Stomach (tissue), 8 donors: ENCODE measurements at regions not wholly inside any gene's neighbourhood (a gene's known extent, or its start where the extent isn't known, plus 50 kb on each side); places are given as distances from the start of the nearest gene placed in this dataset.

Source experiments
- DNase-seq, 2 donors: peaks; one replicate each; pipeline versions ENCODE4 v3.0.0 to v3.0.0-alpha.2; 2013 to 2019
- H3K27ac ChIP-seq, 5 donors: fragments of 200-600 bp in 4 of 5; sonication (generic) in 4 of 5; one replicate each; pipeline ENCODE4 v1.5.1; 2013 to 2019; ENCODE audit warnings: mild to moderate bottlenecking in 1 of 5, moderate library complexity in 1 of 5
- H3K27me3 ChIP-seq, 3 donors: fragments of 200-600 bp; sonication (generic); one replicate each; pipeline ENCODE4 v1.5.1; 2017 to 2019; ENCODE audit warnings: mixed run types in 1 of 3
- H3K36me3 ChIP-seq, 4 donors: fragments of 200-600 bp; sonication (generic); 1 replicate in 3 of 4; 2 replicates in 1 of 4; pipeline ENCODE4 v1.5.1; 2016 to 2019
- H3K4me1 ChIP-seq, 4 donors: fragments of 200-600 bp; sonication (generic); one replicate each; pipeline ENCODE4 v1.5.1; 2016 to 2019
- H3K4me3 ChIP-seq, 4 donors: fragments of 200-600 bp; sonication (generic) in 3 of 4; one replicate each; pipeline ENCODE4 v1.5.1; 2016 to 2019; ENCODE audit warnings: mild to moderate bottlenecking in 1 of 4
- H3K9me3 ChIP-seq, 4 donors: fragments of 200-600 bp; sonication (generic); one replicate each; pipeline ENCODE4 v1.5.1; 2016 to 2019
- EP300 ChIP-seq: sonication (generic); formaldehyde crosslinking; IDR thresholded peaks from one replicate; pipeline ENCODE4 v1.6.1; 2017; ENCODE audit warnings: antibody characterized with exemption
- POLR2A ChIP-seq, 4 donors: fragments of 450-650 bp; IDR thresholded peaks; one replicate each; pipeline ENCODE4 v1.6.1; 2016; ENCODE audit warnings: antibody characterized with exemption in 4 of 4, control low read depth in 2 of 4, mild to moderate bottlenecking in 1 of 4, moderate library complexity in 1 of 4
- POLR2AphosphoS5 ChIP-seq, 3 donors: sonication (generic); formaldehyde crosslinking; IDR thresholded peaks; one replicate each; pipeline ENCODE4 v1.6.1; 2016; ENCODE audit warnings: antibody characterized with exemption in 3 of 3
- WGBS, 5 donors: extraction: QIAGEN DNeasy Blood & Tissue Kit in 3 of 5; methylation state at CpG; one replicate each; pipeline versions ENCODE4 v1.1.5 to v1.1.7; 2013 to 2018; 5-methylcytosine and 5-hydroxymethylcytosine counted together
- intact Hi-C: fragments of 100-400 bp; cut with DNase I; formaldehyde crosslinking; loops from one replicate; pipeline ENCODE4 v1.15.1; 2023; ENCODE audit warnings: low total_unique reads
- TF ChIP-seq, protein P1 (sequence below), 7 experiments: fragments of 450-650 bp in 4 of 7; fragments of 200-600 bp in 3 of 7; sonication (generic) in 3 of 7; IDR thresholded peaks; one replicate each; pipeline ENCODE4 v1.5.1; 2016 to 2019; ENCODE audit warnings: antibody characterized with exemption in 7 of 7, control low read depth in 2 of 7, mild to moderate bottlenecking in 1 of 7
- donor health status: healthy with polysubstance abuse.
- donor health status: Bipolar disorder and iron deficiency.
- donor health status: healthy.

- DNase-seq = no peak
- 69 to 77% (median 74%) methylated on average over 2 of the region's 2 CpGs for WGBS, 5 donors
- H3K9me3 ChIP-seq = peaks cover 0 to 12% (median 0%) of the 10 kb centered on the region in 4 donors
- H3K4me3 ChIP-seq = no peak overlapping the region
- H3K27me3 ChIP-seq = no peaks in the 10 kb centered on the region
- H3K4me1 ChIP-seq = no peaks in the 10 kb centered on the region
- no peaks in the 10 kb centered on the region for H3K36me3 ChIP-seq
- no peak overlapping the region for H3K27ac ChIP-seq
- TF ChIP-seq EP300 (no peak), POLR2A (IDR thresholded peaks at IDR 0.05) (no peak), POLR2AphosphoS5 (IDR thresholded peaks at IDR 0.05) (no peak)
- TF ChIP-seq, protein P1, sequence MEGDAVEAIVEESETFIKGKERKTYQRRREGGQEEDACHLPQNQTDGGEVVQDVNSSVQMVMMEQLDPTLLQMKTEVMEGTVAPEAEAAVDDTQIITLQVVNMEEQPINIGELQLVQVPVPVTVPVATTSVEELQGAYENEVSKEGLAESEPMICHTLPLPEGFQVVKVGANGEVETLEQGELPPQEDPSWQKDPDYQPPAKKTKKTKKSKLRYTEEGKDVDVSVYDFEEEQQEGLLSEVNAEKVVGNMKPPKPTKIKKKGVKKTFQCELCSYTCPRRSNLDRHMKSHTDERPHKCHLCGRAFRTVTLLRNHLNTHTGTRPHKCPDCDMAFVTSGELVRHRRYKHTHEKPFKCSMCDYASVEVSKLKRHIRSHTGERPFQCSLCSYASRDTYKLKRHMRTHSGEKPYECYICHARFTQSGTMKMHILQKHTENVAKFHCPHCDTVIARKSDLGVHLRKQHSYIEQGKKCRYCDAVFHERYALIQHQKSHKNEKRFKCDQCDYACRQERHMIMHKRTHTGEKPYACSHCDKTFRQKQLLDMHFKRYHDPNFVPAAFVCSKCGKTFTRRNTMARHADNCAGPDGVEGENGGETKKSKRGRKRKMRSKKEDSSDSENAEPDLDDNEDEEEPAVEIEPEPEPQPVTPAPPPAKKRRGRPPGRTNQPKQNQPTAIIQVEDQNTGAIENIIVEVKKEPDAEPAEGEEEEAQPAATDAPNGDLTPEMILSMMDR (IDR thresholded peaks at IDR 0.05) = no peak
- intact Hi-C loops = no loop called here
These were observed 766.1 kb downstream of the NCAM2 start for GRCh38 chr21:21764281-21764680.

- Histone ChIP-seq H3K4me3 (no peak overlapping the region), H3K36me3 (no peaks in the 10 kb centered on the region), H3K27me3 (no peaks in the 10 kb centered on the region), H3K9me3 (peaks cover 0 to 12% (median 0%) of the 10 kb centered on the region in 4 donors), H3K27ac (no peak overlapping the region), H3K4me1 (no peaks in the 10 kb centered on the region)
- intact Hi-C loops = no loop called here
- peak in 1 of 2 donors; percentile 2 for DNase-seq
- TF ChIP-seq POLR2AphosphoS5 (IDR thresholded peaks at IDR 0.05) (no peak), POLR2A (IDR thresholded peaks at IDR 0.05) (no peak), EP300 (no peak)
- TF ChIP-seq, protein P1 (IDR thresholded peaks at IDR 0.05) = no peak
- 70 to 80% (median 74%) methylated on average over 5 of the region's 5 CpGs for WGBS, 5 donors
These were observed 769.1 kb downstream of the NCAM2 start for GRCh38 chr21:21767276-21767675.

DNA sequence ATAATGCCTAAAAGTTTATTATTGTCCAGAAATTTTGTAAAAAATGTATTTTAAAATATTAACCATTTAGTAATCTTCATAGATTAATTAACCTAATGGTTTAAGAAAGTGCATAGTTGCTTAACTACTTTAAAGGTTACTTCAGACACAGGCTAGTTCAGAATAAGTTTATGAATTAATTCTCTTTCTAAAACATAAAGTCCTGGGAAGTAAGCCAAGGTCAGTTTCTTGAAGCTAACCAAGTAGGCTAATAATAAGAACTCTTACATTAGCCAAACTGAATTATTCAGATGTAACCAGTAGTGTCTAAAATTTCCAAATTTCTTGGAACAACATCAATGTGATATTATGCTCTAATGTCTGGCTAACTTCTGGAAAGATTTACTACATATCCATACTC lies 790.4 kb downstream of the NCAM2 start:
- no peak for TF ChIP-seq EP300
- TF ChIP-seq, protein P1 (IDR thresholded peaks at IDR 0.05) = no peak
- TF ChIP-seq POLR2A (IDR thresholded peaks at IDR 0.05) = no peak
- TF ChIP-seq POLR2AphosphoS5 (IDR thresholded peaks at IDR 0.05) = no peak
- H3K27me3 ChIP-seq = no peaks in the 10 kb centered on the region
- no peaks in the 10 kb centered on the region for H3K4me1 ChIP-seq
- no peak overlapping the region for H3K27ac ChIP-seq
- intact Hi-C loops = no loop called here
- H3K4me3 ChIP-seq = no peak overlapping the region
- DNase-seq = peak in 1 of 2 donors; percentile 3
- peaks cover 0 to 19% (median 6%) of the 10 kb centered on the region in 4 donors for H3K9me3 ChIP-seq
- H3K36me3 ChIP-seq = no peaks in the 10 kb centered on the region

GRCh38 chr21:21801921-21802320 lies 803.7 kb downstream of the NCAM2 start:
- TF ChIP-seq, protein P1 (IDR thresholded peaks at IDR 0.05) = no peak
- TF ChIP-seq POLR2A (IDR thresholded peaks at IDR 0.05) = no peak
- no peak for TF ChIP-seq EP300
- TF ChIP-seq POLR2AphosphoS5 (IDR thresholded peaks at IDR 0.05) = no peak
- H3K36me3 ChIP-seq = no peaks in the 10 kb centered on the region
- peaks cover 0 to 15% (median 0%) of the 10 kb centered on the region in 4 donors for H3K9me3 ChIP-seq
- no peaks in the 10 kb centered on the region for H3K27me3 ChIP-seq
- H3K4me3 ChIP-seq = no peak overlapping the region
- 23 to 37% (median 36%) methylated on average over 2 of the region's 2 CpGs for WGBS, 5 donors
- intact Hi-C loops = no loop called here
- no peak for DNase-seq
- no peaks in the 10 kb centered on the region for H3K4me1 ChIP-seq
- H3K27ac ChIP-seq = no peak overlapping the region
